GM23248 (cell line): ENCODE measurements at regions not wholly inside any gene's neighbourhood (a gene's known extent, or its start where the extent isn't known, plus 50 kb on each side); places are given as distances from the start of the nearest gene placed in this dataset.

ENCODE experiments used
- DNase-seq: peaks from one replicate; pipeline ENCODE4 v3.0.0-alpha.2; 2015
- H2AFZ ChIP-seq: fragments of 200-600 bp; sonication (generic); 2 replicates; pipeline ENCODE4 v1.6.1; 2016; ENCODE audit warnings: antibody characterized with exemption
- H3F3A ChIP-seq: fragments of 200-600 bp; sonication (generic); 2 replicates; pipeline ENCODE4 v1.6.1; 2016; ENCODE audit warnings: mild to moderate bottlenecking, antibody characterized with exemption, mixed run types; ENCODE audit not compliant: insufficient read depth
- H3K27ac ChIP-seq: fragments of 200-600 bp; sonication (generic); 2 replicates; pipeline ENCODE4 v1.5.1; 2016; ENCODE audit warnings: mild to moderate bottlenecking
- H3K27me3 ChIP-seq: fragments of 200-600 bp; sonication (generic); replicated peaks from 2 replicates; pipeline ENCODE4 v1.6.1; 2016; ENCODE audit warnings: mild to moderate bottlenecking; ENCODE audit not compliant: insufficient read depth
- H3K36me3 ChIP-seq: fragments of 200-600 bp; sonication (generic); 2 replicates; pipeline ENCODE4 v1.6.1; 2016; ENCODE audit warnings: low read depth, mild to moderate bottlenecking
- H3K4me1 ChIP-seq: fragments of 200-600 bp; sonication (generic); 2 replicates; pipeline ENCODE4 v1.6.1; 2016; ENCODE audit warnings: mild to moderate bottlenecking; ENCODE audit not compliant: insufficient read depth
- H3K4me2 ChIP-seq: fragments of 200-600 bp; sonication (generic); one replicate; pipeline ENCODE4 v1.6.1; 2016; ENCODE audit warnings: mild to moderate bottlenecking; ENCODE audit not compliant: unreplicated experiment
- H3K4me3 ChIP-seq: fragments of 200-600 bp; sonication (generic); 2 replicates; pipeline ENCODE4 v1.5.1; 2016; ENCODE audit warnings: mild to moderate bottlenecking
- H3K79me2 ChIP-seq: fragments of 200-600 bp; sonication (generic); 2 replicates; pipeline ENCODE4 v1.6.1; 2016; ENCODE audit warnings: mild to moderate bottlenecking; ENCODE audit not compliant: insufficient read depth
- H3K9ac ChIP-seq: fragments of 200-600 bp; sonication (generic); 2 replicates; pipeline ENCODE4 v1.6.1; 2016; ENCODE audit warnings: mild to moderate bottlenecking
- H3K9me2 ChIP-seq: fragments of 200-600 bp; sonication (generic); 2 replicates; pipeline ENCODE4 v1.6.1; 2016; ENCODE audit warnings: mixed run types, mild to moderate bottlenecking, moderate library complexity; ENCODE audit not compliant: insufficient read depth
- H3K9me3 ChIP-seq: fragments of 200-600 bp; sonication (generic); one replicate; pipeline ENCODE4 v1.6.1; 2017; ENCODE audit warnings: low read depth
- H4K20me1 ChIP-seq: fragments of 200-600 bp; sonication (generic); 2 replicates; pipeline ENCODE4 v1.6.0; 2016; ENCODE audit not compliant: insufficient read depth
- EZH2 ChIP-seq: fragments of 200-600 bp; sonication (generic); IDR thresholded peaks from 2 replicates; pipeline ENCODE4 v1.6.1; 2018; ENCODE audit warnings: antibody characterized with exemption, mild to moderate bottlenecking; ENCODE audit not compliant: insufficient read depth, poor library complexity, severe bottlenecking
- EZH2phosphoT487 ChIP-seq: fragments of 200-600 bp; sonication (generic); IDR thresholded peaks from 2 replicates; pipeline ENCODE4 v1.6.1; 2018; ENCODE audit warnings: antibody characterized with exemption, moderate library complexity, mild to moderate bottlenecking, low read depth; ENCODE audit not compliant: insufficient read depth
- WGBS, 2 experiments: methylation state at CpG; one replicate each; pipeline ENCODE4 v1.1.6; 2015 to 2017; ENCODE audit warnings: low lambda C conversion rate in 2 of 2, low coverage in 1 of 2; ENCODE audit errors: missing lambda C conversion rate in 2 of 2; 5-methylcytosine and 5-hydroxymethylcytosine counted together
- in situ Hi-C: fragments of 300-500 bp; cut with MboI; formaldehyde crosslinking; loops from 2 replicates; pipeline ENCODE4 v1.15.0; 2020

GRCh38 chr12:91633734-91634357 lies 451.2 kb upstream of the DCN start:
- Histone ChIP-seq H3K27ac (no peak overlapping the region), H3K4me1 (no peaks in the 10 kb centered on the region), H3K36me3 (no peaks in the 10 kb centered on the region), H3F3A (no peaks in the 10 kb centered on the region), H3K9me3 (no peaks in the 10 kb centered on the region), H3K9me2 (no peaks in the 10 kb centered on the region), H3K27me3 (no peaks in the 10 kb centered on the region; the same call in 1 of the 2 replicates), H3K4me2 (no peak overlapping the region), H3K79me2 (no peaks in the 10 kb centered on the region), H4K20me1 (no peaks in the 10 kb centered on the region), H2AFZ (no peak overlapping the region), H3K4me3 (no peak overlapping the region), H3K9ac (no peak overlapping the region)
- WGBS, 2 experiments, result 94 to 95% methylated on average over 32 to 47 of the region's 47 CpGs
- TF ChIP-seq EZH2phosphoT487, result no peak
- TF ChIP-seq EZH2, result no peak
- in situ Hi-C loops, result no loop called here
- DNase-seq, result no peak

- no peaks in the 10 kb centered on the region for H3F3A ChIP-seq
- TF ChIP-seq EZH2phosphoT487 (no peak), EZH2 (no peak)
- DNase-seq, result no peak
- no peak overlapping the region for H3K4me2 ChIP-seq
- H3K9me2 ChIP-seq, result no peaks in the 10 kb centered on the region
- no peak overlapping the region for H2AFZ ChIP-seq
- no peak overlapping the region for H3K27ac ChIP-seq
- no peaks in the 10 kb centered on the region for H3K4me1 ChIP-seq
- no peaks in the 10 kb centered on the region for H4K20me1 ChIP-seq
- H3K9me3 ChIP-seq, result no peaks in the 10 kb centered on the region
- H3K9ac ChIP-seq, result no peak overlapping the region
- H3K4me3 ChIP-seq, result no peak overlapping the region
- WGBS, 2 experiments, result 68 to 72% methylated on average over 3 of the region's 3 CpGs
- in situ Hi-C loops, result no loop called here
- no peaks in the 10 kb centered on the region for H3K79me2 ChIP-seq
- no peaks in the 10 kb centered on the region for H3K36me3 ChIP-seq
- H3K27me3 ChIP-seq, result no peaks in the 10 kb centered on the region; the same call in 1 of the 2 replicates
These were observed 450.6 kb upstream of the DCN start for GRCh38 chr12:91633206-91633605.

DNA sequence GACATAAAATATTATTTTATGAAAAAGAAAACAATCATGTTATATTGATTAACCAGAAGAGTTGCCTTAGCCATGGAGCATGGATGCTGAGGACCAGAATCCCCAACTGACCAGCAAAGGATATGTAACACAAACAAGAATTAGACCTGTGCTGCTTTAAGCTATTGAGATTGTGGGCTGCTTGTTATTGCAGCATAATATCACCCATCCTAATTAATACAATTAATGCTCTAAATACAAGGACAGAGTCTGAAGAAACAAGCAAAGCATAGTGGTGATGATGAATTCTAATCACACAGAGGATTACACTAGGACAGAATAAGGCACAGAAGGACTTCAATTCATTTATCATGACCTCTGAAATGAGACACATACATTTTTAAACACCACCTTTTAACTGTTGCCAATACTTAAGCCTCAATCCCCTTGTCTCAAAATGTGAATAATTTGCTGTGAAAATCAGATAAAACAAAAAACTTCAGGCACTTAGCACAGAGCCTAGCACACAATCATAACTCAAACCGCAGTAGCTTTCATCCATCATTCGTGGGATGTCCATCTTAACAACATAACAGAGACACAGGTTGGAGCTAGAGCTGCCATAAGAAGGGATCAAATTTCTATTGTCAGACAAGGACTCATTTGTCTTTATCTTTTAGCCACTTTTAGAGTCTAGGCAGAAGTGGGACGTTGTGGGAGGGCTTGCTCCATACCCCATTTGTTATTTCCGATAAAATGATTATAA lies 449.6 kb upstream of the DCN start:
- Histone ChIP-seq H3K4me2 (no peak overlapping the region), H3K4me3 (no peak overlapping the region), H3K4me1 (no peaks in the 10 kb centered on the region), H3K9me3 (no peaks in the 10 kb centered on the region), H3K27ac (no peak overlapping the region), H3K9ac (no peak overlapping the region), H2AFZ (no peak overlapping the region), H3K9me2 (no peaks in the 10 kb centered on the region), H3K79me2 (no peaks in the 10 kb centered on the region), H3K36me3 (no peaks in the 10 kb centered on the region), H4K20me1 (no peaks in the 10 kb centered on the region), H3F3A (no peaks in the 10 kb centered on the region), H3K27me3 (no peaks in the 10 kb centered on the region; the same call in 1 of the 2 replicates)
- no peak for DNase-seq
- 74 to 77% methylated on average over 4 of the region's 4 CpGs for WGBS, 2 experiments
- in situ Hi-C loops, result no loop called here
- TF ChIP-seq EZH2 (no peak), EZH2phosphoT487 (no peak)

DNA sequence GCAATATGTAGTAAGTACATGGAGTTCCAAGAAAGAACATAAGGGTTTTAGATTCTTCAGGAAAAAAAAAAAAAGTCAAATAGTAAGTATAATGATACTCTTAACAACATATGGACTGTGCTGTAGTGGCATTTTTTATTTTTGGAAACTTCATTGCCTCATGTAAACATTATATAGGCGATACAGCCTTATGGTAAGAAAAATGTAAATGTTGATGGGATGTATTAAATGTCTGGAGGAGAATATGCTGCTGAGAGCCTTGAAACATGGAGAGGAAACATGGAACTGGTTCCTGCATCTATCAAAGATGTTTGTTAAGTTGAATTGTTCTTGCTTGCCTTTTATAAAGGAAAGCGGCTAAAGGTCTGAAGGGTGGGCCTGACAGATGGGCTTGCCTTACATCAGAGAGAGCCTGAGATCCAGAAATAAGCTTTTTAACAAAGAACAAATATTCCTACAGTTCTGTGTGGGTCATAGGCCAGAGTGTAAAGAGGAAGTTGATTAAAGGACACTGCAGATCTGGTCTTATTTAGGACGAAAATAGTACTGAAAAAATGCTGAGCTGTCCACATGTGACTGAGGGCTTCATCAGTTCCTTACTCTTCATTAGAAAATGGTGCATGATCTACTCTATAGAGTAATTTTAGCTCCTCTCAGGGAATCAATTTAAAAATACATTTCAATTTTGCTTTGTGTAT lies 448.1 kb upstream of the DCN start:
- no peak overlapping the region for H3K4me3 ChIP-seq
- 62 to 71% methylated on average over 3 of the region's 3 CpGs for WGBS, 2 experiments
- no peak for DNase-seq
- H3K9me3 ChIP-seq, result no peaks in the 10 kb centered on the region
- H3K27ac ChIP-seq, result no peak overlapping the region
- no peaks in the 10 kb centered on the region for H3K4me1 ChIP-seq
- H3K36me3 ChIP-seq, result no peaks in the 10 kb centered on the region
- no peaks in the 10 kb centered on the region for H3K79me2 ChIP-seq
- H3K4me2 ChIP-seq, result no peak overlapping the region
- H3K27me3 ChIP-seq, result no peaks in the 10 kb centered on the region
- H3K9me2 ChIP-seq, result no peaks in the 10 kb centered on the region
- no peak for TF ChIP-seq EZH2phosphoT487
- TF ChIP-seq EZH2, result no peak
- H4K20me1 ChIP-seq, result no peaks in the 10 kb centered on the region
- in situ Hi-C loops, result no loop called here
- no peak overlapping the region for H2AFZ ChIP-seq
- no peaks in the 10 kb centered on the region for H3F3A ChIP-seq
- no peak overlapping the region for H3K9ac ChIP-seq
